T-helper 17 cell (primary cell): ENCODE measurements at regions not wholly inside any gene's neighbourhood (a gene's known extent, or its start where the extent isn't known, plus 50 kb on each side); places are given as distances from the start of the nearest gene placed in this dataset.

Source experiments
- ATAC-seq: fragments of 150-1000 bp; cut with Tn5 transposase; 2 replicates; pipeline ENCODE4 v1.10.0; 2021; ENCODE audit warnings: mild to moderate bottlenecking, moderate library complexity
- DNase-seq, 3 donors: peaks; one replicate each; pipeline versions ENCODE4 v3.0.0 to v3.0.0-alpha.2; 2020 to 2021
- H3K9me3 ChIP-seq: one replicate; pipeline ENCODE4 v1.7.0; 2013; ENCODE audit warnings: low read length, mild to moderate bottlenecking; ENCODE audit not compliant: control insufficient read depth, poor library complexity, severe bottlenecking
- H3K27ac Mint-ChIP-seq: one replicate; pipeline ENCODE4 v1.8.0; 2022; ENCODE audit warnings: mild to moderate bottlenecking, moderate library complexity, mixed read lengths
- H3K27me3 Mint-ChIP-seq: one replicate; pipeline ENCODE4 v1.8.0; 2022; ENCODE audit warnings: mixed read lengths
- H3K36me3 Mint-ChIP-seq: one replicate; pipeline ENCODE4 v1.8.0; 2022; ENCODE audit warnings: low read depth, mixed read lengths
- H3K4me1 Mint-ChIP-seq: one replicate; pipeline ENCODE4 v1.8.0; 2022; ENCODE audit warnings: mild to moderate bottlenecking, mixed read lengths
- H3K4me3 Mint-ChIP-seq: one replicate; pipeline ENCODE4 v1.8.0; 2022; ENCODE audit warnings: mild to moderate bottlenecking, moderate library complexity, mixed read lengths

DNA sequence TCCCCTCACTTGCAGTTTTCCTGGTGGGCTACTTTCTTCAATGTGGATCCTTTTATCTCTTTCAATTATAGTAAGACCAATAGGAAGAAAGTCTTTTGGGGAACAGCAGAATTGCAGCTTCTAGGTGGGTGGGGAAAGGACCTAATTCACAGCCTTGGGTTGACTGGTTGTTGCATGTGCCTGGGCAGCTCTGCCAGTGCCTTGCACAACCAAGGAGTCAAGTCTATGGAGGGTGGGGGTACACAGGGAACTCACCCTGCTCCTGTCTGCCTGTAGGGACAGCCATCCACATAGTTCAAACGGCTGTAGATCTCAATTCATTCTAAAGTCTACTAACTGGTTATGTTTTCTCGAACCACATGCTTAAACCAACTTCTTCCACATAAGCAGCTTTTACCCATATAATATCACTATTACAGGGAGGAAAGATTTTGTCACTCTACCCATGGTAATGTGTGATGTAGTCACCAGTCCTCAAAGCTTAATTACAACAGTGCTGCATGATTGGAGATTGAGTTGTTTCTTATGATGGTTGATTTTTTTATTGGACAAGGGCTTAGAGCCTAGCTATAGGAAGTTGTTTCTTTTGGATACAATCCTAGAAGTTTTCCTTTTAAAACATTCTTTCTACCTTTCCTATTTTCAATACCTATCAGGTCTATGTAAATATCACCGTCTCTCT, 117.7 kb upstream of the FRMD6 start:
- DNase-seq: no peak
- H3K27me3 Mint-ChIP-seq: peaks cover 11% of the 10 kb centered on the region
- no peaks in the 10 kb centered on the region for H3K9me3 ChIP-seq
- ATAC-seq: no peak
- H3K27ac Mint-ChIP-seq: no peak overlapping the region
- H3K4me1 Mint-ChIP-seq: no peaks in the 10 kb centered on the region
- H3K4me3 Mint-ChIP-seq: no peak overlapping the region
- H3K36me3 Mint-ChIP-seq: no peaks in the 10 kb centered on the region

DNA sequence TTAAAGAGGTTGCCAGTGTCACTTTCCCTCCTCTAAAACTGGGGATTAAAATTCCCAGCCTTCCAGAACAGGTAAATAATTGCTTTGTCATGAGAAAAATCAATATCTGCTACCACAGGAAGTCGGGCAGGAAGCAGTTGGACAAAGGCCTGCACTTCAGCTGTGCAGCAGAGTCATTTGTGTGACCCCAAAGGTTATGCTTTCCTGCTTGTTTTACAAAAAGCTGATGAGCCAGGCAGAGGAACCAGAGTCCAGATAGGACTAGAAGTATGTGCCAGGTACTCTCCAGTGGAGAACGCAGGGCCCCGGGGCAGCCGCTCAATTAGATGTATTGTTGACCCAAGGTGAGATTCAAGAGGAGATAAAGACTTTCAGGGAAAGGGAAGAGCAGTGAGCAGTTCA, 117.1 kb upstream of the FRMD6 start:
- Mint-ChIP-seq H3K27ac (no peak overlapping the region), H3K4me1 (no peaks in the 10 kb centered on the region), H3K36me3 (no peaks in the 10 kb centered on the region), H3K27me3 (peaks cover 9% of the 10 kb centered on the region), H3K4me3 (no peak overlapping the region)
- ATAC-seq (no peak), DNase-seq (no peak)
- no peaks in the 10 kb centered on the region for H3K9me3 ChIP-seq

DNA sequence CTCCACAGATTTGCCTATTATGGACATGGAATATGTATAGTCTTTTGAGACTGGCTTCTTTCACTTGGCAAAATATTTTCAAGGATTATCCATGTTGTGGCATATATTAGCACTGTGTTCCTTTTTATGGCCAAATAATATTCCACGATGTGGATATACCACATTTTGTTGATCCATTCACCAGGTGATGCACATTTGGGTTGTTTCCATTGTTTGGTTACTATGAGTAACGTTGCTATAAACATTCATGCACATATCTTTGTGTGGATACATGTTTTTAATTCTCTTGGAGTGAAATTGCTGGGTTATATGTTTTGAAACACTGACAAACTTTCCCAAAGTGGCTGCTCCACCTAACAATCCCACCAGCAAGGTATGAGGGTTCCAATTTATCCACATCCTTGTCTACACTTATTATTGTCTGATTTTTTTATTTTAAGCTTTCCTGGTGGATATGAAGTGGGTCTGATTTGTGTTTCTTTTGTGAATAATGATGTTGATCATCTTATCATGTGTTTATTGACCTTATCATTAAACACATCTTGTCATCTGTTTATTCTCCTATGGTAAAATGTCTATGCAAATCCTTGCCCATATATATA, 116.2 kb upstream of the FRMD6 start:
- H3K27me3 Mint-ChIP-seq: peaks cover 9% of the 10 kb centered on the region
- no peak overlapping the region for H3K27ac Mint-ChIP-seq
- no peaks in the 10 kb centered on the region for H3K36me3 Mint-ChIP-seq
- H3K4me1 Mint-ChIP-seq: no peaks in the 10 kb centered on the region
- H3K9me3 ChIP-seq: no peaks in the 10 kb centered on the region
- DNase-seq: no peak
- H3K4me3 Mint-ChIP-seq: no peak overlapping the region
- ATAC-seq: no peak

DNA sequence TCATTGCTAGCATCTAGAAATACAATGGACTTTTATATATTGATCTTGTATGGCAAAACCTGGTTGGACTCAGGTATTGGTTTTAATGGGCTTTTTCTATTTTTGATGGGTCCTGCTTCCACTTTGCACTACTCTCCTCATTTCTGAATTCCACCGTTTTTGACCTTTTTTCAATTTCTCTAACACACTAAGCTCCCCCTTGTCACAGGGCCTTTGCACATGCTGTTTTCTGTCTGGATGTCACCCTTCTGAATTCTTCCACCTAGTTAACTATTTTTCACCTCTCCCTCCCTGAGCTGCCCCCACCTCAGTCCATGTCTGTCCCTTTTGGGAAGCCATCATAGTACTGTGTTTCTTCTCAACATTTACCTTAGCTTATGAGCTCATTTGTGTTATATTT, 112.7 kb upstream of the FRMD6 start:
- Mint-ChIP-seq H3K4me1 (no peaks in the 10 kb centered on the region), H3K36me3 (no peaks in the 10 kb centered on the region), H3K27me3 (peaks cover 32% of the 10 kb centered on the region), H3K27ac (no peak overlapping the region), H3K4me3 (no peak overlapping the region)
- no peaks in the 10 kb centered on the region for H3K9me3 ChIP-seq
- ATAC-seq: no peak
- DNase-seq: no peak

DNA sequence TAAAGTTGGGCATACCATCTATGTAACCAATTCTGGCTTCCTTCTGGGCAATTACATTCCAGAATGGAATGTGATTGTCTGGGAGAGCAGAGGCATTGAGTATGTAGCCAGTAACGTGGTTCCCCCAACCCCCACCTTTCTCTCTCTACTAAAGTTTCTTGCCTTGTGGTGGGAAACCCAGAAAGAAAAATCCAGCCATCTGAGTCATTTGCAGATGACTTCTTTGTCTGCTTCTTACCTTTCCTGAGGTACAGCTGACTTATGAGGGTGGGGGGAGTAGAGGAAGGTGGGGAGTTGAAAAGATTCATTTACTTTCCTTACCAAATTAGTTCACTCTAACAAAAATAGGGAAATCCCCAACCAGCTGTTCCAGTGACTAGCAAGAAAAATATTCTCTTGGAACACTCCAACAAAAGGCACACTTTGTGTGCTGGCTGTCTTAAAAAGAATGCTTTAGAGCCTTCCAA, 112.1 kb upstream of the FRMD6 start:
- H3K9me3 ChIP-seq: no peaks in the 10 kb centered on the region
- DNase-seq (no peak), ATAC-seq (no peak)
- Mint-ChIP-seq H3K27ac (no peak overlapping the region), H3K36me3 (no peaks in the 10 kb centered on the region), H3K27me3 (peaks cover 32% of the 10 kb centered on the region), H3K4me3 (no peak overlapping the region), H3K4me1 (no peaks in the 10 kb centered on the region)

DNA sequence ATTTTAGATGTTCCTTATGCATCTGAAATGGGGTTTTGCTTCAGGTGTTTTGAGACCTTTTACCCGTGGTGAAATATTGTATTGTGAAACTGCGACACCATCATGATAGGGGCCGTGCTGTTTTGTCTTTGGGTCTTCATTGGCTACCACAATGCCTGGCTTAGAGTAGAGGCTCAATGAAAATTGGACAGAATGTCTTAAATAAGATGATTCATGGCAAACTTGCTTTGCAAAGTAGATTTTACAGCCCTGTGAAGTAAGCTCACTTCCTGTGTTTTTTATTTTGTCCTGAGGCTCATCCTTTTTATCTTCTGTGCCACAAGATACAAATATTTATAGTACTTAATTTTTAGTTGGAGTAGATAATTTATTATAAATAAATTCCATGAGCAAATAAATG, 111.3 kb upstream of the FRMD6 start:
- no peak for DNase-seq
- no peak for ATAC-seq
- Mint-ChIP-seq H3K27ac (no peak overlapping the region), H3K4me1 (no peaks in the 10 kb centered on the region), H3K27me3 (peaks cover 38% of the 10 kb centered on the region), H3K36me3 (no peaks in the 10 kb centered on the region), H3K4me3 (no peak overlapping the region)
- H3K9me3 ChIP-seq: no peaks in the 10 kb centered on the region

DNA sequence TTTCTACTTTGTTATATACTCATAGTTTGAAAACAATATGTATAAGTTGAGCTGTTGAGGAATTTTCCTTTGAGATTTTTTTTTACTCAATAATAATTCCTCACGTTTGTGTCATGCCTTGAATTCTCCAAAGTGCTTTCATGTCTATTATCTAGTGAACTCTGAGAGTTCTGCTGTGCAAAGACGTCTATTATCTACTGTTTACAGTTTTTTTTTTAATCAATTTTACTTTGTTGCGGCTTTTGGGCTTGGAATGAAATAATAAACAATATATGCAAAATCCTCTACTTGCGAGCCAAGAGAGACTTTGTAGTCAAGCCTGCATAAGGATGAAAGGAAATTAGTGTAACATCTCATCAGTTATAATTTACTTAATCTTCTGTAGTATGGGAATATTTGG, 107.2 kb upstream of the FRMD6 start:
- Mint-ChIP-seq H3K4me3 (no peak overlapping the region), H3K27me3 (peaks cover 54% of the 10 kb centered on the region), H3K4me1 (no peaks in the 10 kb centered on the region), H3K36me3 (no peaks in the 10 kb centered on the region), H3K27ac (no peak overlapping the region)
- no peak for ATAC-seq
- no peaks in the 10 kb centered on the region for H3K9me3 ChIP-seq
- DNase-seq: no peak

DNA sequence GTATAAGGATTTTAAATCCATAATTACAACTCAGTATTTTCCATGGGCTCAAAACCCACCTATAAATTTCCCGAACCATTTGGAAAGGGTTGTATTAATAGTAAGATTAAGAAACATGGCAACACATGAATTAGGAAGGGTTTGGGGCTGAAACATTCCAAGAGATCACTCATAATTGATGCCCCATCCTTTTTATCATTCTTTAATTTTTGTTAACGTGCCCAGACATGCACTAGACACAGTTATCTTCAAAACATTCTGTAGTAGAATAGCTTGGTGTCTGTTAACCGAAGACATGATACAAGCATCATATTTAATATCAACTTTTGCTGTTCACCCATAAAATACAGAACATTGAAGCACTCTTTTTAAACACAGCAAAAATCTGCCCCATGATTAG, 106.8 kb upstream of the FRMD6 start:
- no peak for ATAC-seq
- Mint-ChIP-seq H3K27ac (no peak overlapping the region), H3K4me3 (no peak overlapping the region), H3K36me3 (no peaks in the 10 kb centered on the region), H3K4me1 (no peaks in the 10 kb centered on the region), H3K27me3 (peaks cover 54% of the 10 kb centered on the region)
- H3K9me3 ChIP-seq: no peaks in the 10 kb centered on the region
- no peak for DNase-seq

DNA sequence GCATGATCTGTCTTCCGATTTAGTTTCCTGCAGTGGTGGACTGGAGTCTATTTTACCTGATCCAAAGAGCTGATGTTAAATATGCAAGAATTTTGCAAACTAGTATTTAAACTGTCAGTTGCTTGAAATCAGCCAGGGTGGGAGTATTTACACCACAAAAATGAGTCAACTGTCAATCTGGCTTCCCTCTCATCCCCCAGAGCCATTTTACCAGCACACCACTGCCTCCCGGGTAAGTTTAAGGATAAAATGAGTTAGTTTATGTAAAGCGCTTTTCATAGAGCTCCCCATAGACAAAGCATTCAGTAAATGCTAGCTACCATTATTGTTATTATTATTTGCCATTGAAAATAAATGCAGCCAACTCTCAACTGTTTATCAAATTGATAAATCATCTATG, 106.3 kb upstream of the FRMD6 start:
- Mint-ChIP-seq H3K36me3 (no peaks in the 10 kb centered on the region), H3K4me3 (no peak overlapping the region), H3K4me1 (no peaks in the 10 kb centered on the region), H3K27ac (no peak overlapping the region), H3K27me3 (peaks cover 58% of the 10 kb centered on the region)
- ATAC-seq (no peak), DNase-seq (no peak)
- no peaks in the 10 kb centered on the region for H3K9me3 ChIP-seq

DNA sequence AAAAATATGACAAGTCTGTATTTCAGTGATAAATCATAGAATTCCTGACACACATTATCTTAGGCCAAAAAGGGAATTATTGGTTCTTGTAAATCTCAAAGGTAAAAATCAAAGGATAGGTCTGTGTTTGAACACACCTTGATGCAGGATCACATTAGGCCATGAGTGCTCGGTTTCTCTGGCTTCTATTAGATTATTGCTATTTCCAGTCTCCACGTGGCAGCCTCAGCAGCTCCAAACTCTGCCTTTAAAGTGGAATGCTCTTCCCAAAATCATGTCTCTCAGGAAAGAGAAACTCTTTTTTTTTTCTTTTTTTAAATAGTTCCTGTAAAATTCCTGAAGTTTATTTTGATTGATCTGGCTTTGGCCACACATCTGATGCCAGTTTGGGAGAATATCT, 105.6 kb upstream of the FRMD6 start:
- no peaks in the 10 kb centered on the region for H3K9me3 ChIP-seq
- H3K36me3 Mint-ChIP-seq: no peaks in the 10 kb centered on the region
- H3K27me3 Mint-ChIP-seq: peaks cover 61% of the 10 kb centered on the region
- no peak overlapping the region for H3K27ac Mint-ChIP-seq
- ATAC-seq (no peak), DNase-seq (no peak)
- no peak overlapping the region for H3K4me3 Mint-ChIP-seq
- no peaks in the 10 kb centered on the region for H3K4me1 Mint-ChIP-seq

DNA sequence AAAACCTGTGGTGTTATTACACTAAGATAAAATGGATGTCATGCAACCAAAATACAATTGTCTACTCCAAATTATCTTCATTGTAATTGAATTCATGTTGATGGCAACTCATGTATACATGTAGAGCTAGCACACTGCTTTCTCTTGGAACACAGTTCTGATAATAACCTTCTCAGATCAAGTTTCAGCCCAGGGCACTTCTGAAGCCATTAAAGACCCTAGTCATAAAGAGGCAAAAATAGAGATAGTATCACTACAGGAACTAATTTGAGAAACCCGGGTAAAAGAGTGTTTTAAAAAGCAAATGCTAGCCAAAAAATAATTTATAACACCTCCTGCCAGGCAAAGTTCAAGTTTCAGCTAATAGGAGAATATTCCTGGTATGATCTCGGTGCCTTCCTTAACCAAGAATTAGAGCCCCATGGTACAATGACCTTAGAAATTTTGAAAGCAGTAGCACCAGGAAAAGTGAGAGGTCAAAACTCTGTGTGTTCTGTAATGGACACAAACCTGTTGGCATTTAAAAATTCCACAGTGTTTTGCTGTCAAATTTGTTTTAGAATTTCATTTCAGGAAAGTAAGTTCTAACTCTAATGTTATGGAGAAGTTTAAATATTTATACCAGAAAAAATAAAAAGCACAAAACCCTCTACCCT, 105.0 kb upstream of the FRMD6 start:
- DNase-seq: no peak
- Mint-ChIP-seq H3K27ac (no peak overlapping the region), H3K36me3 (no peaks in the 10 kb centered on the region), H3K4me1 (no peaks in the 10 kb centered on the region), H3K4me3 (no peak overlapping the region), H3K27me3 (peaks cover 58% of the 10 kb centered on the region)
- no peak for ATAC-seq
- H3K9me3 ChIP-seq: no peaks in the 10 kb centered on the region

DNA sequence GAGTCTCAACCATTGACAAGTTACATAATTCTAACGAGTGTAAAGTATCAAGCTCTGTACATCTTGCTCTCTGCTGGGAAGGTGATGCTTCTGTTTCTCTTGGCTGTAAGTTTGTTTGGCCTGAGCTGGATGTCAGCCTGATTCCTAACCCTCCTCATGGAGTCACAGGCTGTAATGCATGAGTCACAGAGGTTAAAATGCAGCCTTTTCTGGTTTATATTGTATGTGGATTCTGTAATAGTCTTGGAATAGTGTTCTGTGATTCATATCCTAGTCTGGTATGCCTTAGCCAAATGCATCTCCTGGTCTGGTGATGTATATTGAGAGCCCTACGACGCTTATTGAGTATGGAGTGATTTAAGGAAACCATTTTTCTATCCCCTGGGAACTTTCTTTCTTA, 104.5 kb upstream of the FRMD6 start:
- H3K27ac Mint-ChIP-seq: no peak overlapping the region
- H3K4me3 Mint-ChIP-seq: no peak overlapping the region
- no peaks in the 10 kb centered on the region for H3K36me3 Mint-ChIP-seq
- H3K9me3 ChIP-seq: no peaks in the 10 kb centered on the region
- H3K27me3 Mint-ChIP-seq: peaks cover 56% of the 10 kb centered on the region
- H3K4me1 Mint-ChIP-seq: no peaks in the 10 kb centered on the region
- ATAC-seq (no peak), DNase-seq (no peak)

DNA sequence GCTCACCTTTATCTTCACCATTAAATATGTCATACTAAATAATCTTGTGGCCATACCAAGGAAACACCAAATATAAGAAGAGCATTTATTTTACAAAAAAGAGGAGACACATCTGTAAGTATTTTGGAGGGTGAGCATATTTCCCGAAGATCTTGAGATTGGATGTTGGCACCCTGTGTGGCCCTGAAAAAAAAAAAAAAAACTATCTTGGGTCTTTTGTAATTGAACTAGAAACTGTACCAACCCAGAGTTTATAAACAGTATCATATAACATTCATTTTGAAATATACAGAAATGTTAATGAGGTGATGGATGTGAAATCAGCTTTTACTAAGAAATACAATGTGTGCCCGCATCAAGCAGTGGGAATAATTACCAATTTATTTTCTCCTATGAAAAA, 104.0 kb upstream of the FRMD6 start:
- Mint-ChIP-seq H3K27ac (no peak overlapping the region), H3K4me3 (no peak overlapping the region), H3K36me3 (no peaks in the 10 kb centered on the region), H3K4me1 (no peaks in the 10 kb centered on the region), H3K27me3 (peaks cover 54% of the 10 kb centered on the region)
- DNase-seq: no peak
- no peak for ATAC-seq
- H3K9me3 ChIP-seq: no peaks in the 10 kb centered on the region

DNA sequence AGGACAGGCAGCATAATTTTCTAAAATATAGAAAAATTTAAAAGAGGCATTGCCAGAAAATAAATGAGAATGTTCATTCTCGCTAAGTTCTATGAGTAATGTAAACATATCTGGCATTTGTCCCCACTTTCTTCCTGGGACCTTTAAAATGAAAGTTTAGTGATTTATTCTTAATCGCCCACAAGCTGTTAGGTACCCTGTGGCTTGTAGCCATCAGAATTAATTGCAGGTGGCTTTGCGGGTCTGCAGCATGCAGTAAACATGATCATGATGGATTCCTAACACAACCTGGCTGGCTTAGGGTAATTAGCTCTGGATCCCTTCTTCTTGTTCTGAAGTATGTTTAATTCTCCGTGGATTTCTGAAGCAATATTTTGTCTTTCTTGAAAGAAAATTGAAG, 103.5 kb upstream of the FRMD6 start:
- no peaks in the 10 kb centered on the region for H3K9me3 ChIP-seq
- H3K27ac Mint-ChIP-seq: no peak overlapping the region
- DNase-seq: no peak
- no peak for ATAC-seq
- no peaks in the 10 kb centered on the region for H3K4me1 Mint-ChIP-seq
- no peaks in the 10 kb centered on the region for H3K36me3 Mint-ChIP-seq
- H3K4me3 Mint-ChIP-seq: no peak overlapping the region
- H3K27me3 Mint-ChIP-seq: peaks cover 55% of the 10 kb centered on the region
